ENCODE measurements at regions not wholly inside any gene's neighbourhood (a gene's known extent, or its start where the extent isn't known, plus 50 kb on each side); places are given as distances from the start of the nearest gene placed in this dataset.

DNA sequence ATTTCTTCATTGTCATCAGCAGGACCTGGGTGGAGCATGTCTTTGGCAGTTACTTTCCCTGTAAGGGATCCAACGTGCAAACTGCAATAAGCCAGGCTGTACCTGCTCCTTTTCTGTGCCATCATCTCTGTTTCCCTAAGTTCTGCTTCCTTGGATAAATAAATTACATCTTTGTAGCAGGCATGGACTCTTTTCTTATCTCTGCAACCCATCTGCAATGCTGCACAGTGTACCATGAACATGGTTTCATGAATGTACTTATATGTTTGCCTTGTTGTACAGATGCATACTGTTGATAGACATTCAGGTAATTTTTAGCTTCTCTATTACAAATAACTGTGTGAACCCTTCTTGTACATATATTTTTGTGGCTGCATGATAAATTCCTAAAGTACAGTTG is 616.7 kb upstream of the PIK3C3 start:
- TF ChIP-seq SUZ12 (IDR thresholded peaks at IDR 0.05; ENCODE audit: extremely low read depth, insufficient read depth, insufficient read length) (no peak), YY1 (IDR thresholded peaks at IDR 0.05; ENCODE audit: insufficient read depth, insufficient read length) (no peak)

Data from NT2/D1 (cell line).